ENCODE measurements at regions not wholly inside any gene's neighbourhood (a gene's known extent, or its start where the extent isn't known, plus 50 kb on each side); places are given as distances from the start of the nearest gene placed in this dataset.

- DNase-seq (ENCODE audit: low read depth): no peak
- no peak for TF ChIP-seq CTCF (IDR thresholded peaks at IDR 0.05; ENCODE audit: control insufficient read depth, insufficient read depth, low read depth, low read length, missing control alignments)
Measured at GRCh38 chr21:36628761-36629460, 70.0 kb upstream of the SIM2 start.

GRCh38 chr21:36630485-36631206, 68.3 kb upstream of the SIM2 start:
- no peak for DNase-seq (ENCODE audit: low read depth)
- H3K4me3 ChIP-seq (ENCODE audit: control insufficient read depth, low read depth, low read length): no peak overlapping the region
- TF ChIP-seq CTCF (IDR thresholded peaks at IDR 0.05; ENCODE audit: control insufficient read depth, insufficient read depth, low read depth, low read length, missing control alignments): peak; percentile 78

More at GRCh38 chr21:36628761-36629460, 70.0 kb upstream of the SIM2 start:
- H3K4me3 ChIP-seq (ENCODE audit: control insufficient read depth, low read depth, low read length): no peak overlapping the region

- DNase-seq (ENCODE audit: low read depth): no peak
- no peak overlapping the region for H3K4me3 ChIP-seq (ENCODE audit: control insufficient read depth, low read depth, low read length)
- TF ChIP-seq CTCF (IDR thresholded peaks at IDR 0.05; ENCODE audit: control insufficient read depth, insufficient read depth, low read depth, low read length, missing control alignments): no peak
Measured at GRCh38 chr21:36636016-36636415, 62.9 kb upstream of the SIM2 start.

GRCh38 chr21:36636439-36636838, 62.5 kb upstream of the SIM2 start:
- no peak overlapping the region for H3K4me3 ChIP-seq (ENCODE audit: control insufficient read depth, low read depth, low read length)
- no peak for DNase-seq (ENCODE audit: low read depth)
- TF ChIP-seq CTCF (IDR thresholded peaks at IDR 0.05; ENCODE audit: control insufficient read depth, insufficient read depth, low read depth, low read length, missing control alignments): no peak

- no peak for DNase-seq (ENCODE audit: low read depth)
- TF ChIP-seq CTCF (IDR thresholded peaks at IDR 0.05; ENCODE audit: control insufficient read depth, insufficient read depth, low read depth, low read length, missing control alignments): no peak
- H3K4me3 ChIP-seq (ENCODE audit: control insufficient read depth, low read depth, low read length): no peak overlapping the region
Measured at GRCh38 chr21:36639769-36640168, 59.1 kb upstream of the SIM2 start.

- no peak for DNase-seq (ENCODE audit: low read depth)
- H3K4me3 ChIP-seq (ENCODE audit: control insufficient read depth, low read depth, low read length): no peak overlapping the region
- TF ChIP-seq CTCF (IDR thresholded peaks at IDR 0.05; ENCODE audit: control insufficient read depth, insufficient read depth, low read depth, low read length, missing control alignments): no peak
Measured at GRCh38 chr21:36640174-36640720, 58.7 kb upstream of the SIM2 start.
